ENCODE measurements at regions not wholly inside any gene's neighbourhood (a gene's known extent, or its start where the extent isn't known, plus 50 kb on each side); places are given as distances from the start of the nearest gene placed in this dataset.
"Not testable (repeated sequence)": the region's sequence is repeated elsewhere in the genome, so short reads cannot be mapped to it uniquely, and the experiment has no call there.

DNA sequence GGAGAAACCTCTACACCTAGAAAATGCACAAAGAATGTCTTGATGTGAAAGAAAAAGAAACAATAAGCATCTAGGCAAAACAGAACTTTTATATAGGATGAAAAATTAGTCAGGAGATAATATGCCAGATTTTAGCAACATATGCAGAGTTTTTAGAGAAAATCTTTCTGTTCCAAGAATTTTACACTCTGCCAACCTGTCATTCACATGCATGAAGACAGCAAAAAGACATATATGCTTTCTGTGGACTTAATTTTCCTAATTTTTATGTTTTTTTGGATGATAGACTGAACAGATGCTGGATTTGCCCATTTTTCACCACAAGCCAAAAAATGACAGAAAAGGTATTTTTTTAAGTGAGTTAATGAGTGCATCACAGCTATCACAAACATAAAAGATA lies 637.3 kb downstream of the TRIB2 start:
- H3K4me1 Mint-ChIP-seq (ENCODE audit: low read depth): no peaks in the 10 kb centered on the region
- ChIA-PET CTCF (no interaction called here), POLR2A (no interaction called here)
- H3K36me3 Mint-ChIP-seq: no peaks in the 10 kb centered on the region
- intact Hi-C loops (cut with micrococcal nuclease): no loop called here
- no peak for DNase-seq
- H3K27ac Mint-ChIP-seq: no peak overlapping the region
- no peaks in the 10 kb centered on the region for H3K9me3 Mint-ChIP-seq
- no peak overlapping the region for H3K4me3 Mint-ChIP-seq
- no peaks in the 10 kb centered on the region for H3K27me3 Mint-ChIP-seq

DNA sequence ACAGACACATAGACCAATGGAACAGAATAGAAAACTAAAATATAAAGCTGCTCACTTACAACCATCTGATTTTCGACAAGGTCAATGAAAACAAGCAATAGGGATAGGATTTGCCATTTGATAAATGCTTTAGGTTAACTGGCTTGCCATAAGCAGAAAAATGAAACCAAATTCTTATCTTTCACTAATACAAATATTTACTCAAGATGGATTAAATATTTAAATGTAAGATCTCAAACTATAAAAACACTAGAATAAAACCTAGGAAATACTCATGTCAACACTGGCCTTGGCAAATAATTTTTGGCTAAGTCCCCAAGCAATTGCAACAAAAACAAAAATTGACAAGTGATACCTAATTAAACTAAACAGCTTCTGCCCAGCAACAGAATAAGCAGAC lies 665.2 kb downstream of the TRIB2 start:
- H3K36me3 Mint-ChIP-seq; H3K9me3 Mint-ChIP-seq; H3K27ac Mint-ChIP-seq; intact Hi-C loops (cut with micrococcal nuclease); H3K4me3 Mint-ChIP-seq; H3K27me3 Mint-ChIP-seq; CTCF ChIA-PET; DNase-seq; H3K4me1 Mint-ChIP-seq (ENCODE audit: low read depth); POLR2A ChIA-PET: not testable (repeated sequence)

DNA sequence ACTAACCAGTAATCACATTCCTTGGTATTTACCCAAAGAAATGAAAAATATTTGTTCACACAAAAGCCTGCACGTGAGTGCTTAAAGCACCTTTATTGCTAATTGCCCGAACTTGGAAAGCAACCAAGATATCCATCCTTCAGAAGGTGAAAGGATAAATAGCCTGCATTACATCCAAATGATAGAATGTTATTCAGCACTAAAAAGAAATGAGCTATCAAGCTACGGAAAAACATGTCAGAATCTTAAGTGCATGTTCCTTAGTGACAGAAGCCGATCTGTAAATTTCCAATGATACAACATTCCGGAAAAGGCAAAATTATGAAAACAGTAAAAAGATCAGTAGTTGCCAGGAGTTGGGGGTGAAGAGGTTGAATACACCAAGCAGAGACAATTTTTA lies 672.4 kb downstream of the TRIB2 start:
- H3K4me1 Mint-ChIP-seq (ENCODE audit: low read depth); intact Hi-C loops (cut with micrococcal nuclease); POLR2A ChIA-PET: not testable (repeated sequence)

DNA sequence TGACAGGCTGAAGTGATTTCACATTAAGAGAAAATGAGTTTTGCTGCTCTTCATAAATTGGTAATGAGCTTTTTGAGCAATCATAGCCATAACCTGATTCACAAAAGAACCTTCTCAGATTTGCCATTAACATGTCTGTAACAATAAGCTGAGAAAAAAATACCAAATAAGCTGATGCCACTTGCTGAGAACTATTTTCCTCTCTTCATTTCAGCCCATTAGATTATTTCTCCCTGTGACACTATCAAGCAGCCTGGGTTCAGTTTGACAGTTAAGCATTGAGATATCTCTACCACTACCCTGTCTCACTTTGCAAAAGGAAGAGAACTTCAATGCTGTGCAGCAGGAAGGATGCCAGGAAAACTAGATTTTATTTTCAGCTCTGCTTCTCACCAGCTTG lies 673.9 kb downstream of the TRIB2 start:
- Mint-ChIP-seq H3K27me3 (no peaks in the 10 kb centered on the region), H3K4me1 (ENCODE audit: low read depth) (no peaks in the 10 kb centered on the region), H3K27ac (no peak overlapping the region), H3K4me3 (no peak overlapping the region), H3K9me3 (peaks cover 5% of the 10 kb centered on the region), H3K36me3 (no peaks in the 10 kb centered on the region)
- ChIA-PET POLR2A (no interaction called here), CTCF (no interaction called here)
- DNase-seq: no peak
- intact Hi-C loops (cut with micrococcal nuclease): no loop called here

More for the DNA sequence above, 672.4 kb downstream of the TRIB2 start:
- H3K27ac Mint-ChIP-seq, H3K36me3 Mint-ChIP-seq, H3K4me3 Mint-ChIP-seq, DNase-seq, CTCF ChIA-PET, H3K9me3 Mint-ChIP-seq, H3K27me3 Mint-ChIP-seq: not testable (repeated sequence)

DNA sequence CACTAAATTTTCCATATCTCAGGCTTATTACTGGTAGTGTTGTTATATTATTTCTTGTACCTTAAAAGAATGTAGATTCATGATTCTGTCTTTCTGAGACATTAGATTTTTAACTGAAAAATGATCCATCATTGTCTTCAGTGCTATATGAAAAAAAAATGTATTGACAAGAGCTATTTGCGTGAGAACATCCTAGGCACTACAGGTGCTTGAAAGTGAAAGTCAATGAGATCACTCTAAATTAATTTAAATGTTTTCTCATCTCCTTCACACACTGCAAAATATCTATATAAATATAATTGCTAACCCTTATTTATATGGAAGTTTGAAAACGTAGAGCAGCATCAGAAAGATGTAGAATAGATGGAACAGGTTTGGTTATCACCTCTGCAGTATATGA lies 684.6 kb downstream of the TRIB2 start:
- ChIA-PET POLR2A (no interaction called here), CTCF (no interaction called here)
- Mint-ChIP-seq H3K4me1 (ENCODE audit: low read depth) (no peaks in the 10 kb centered on the region), H3K36me3 (no peaks in the 10 kb centered on the region), H3K9me3 (peaks cover 12% of the 10 kb centered on the region), H3K4me3 (no peak overlapping the region), H3K27ac (no peak overlapping the region), H3K27me3 (no peaks in the 10 kb centered on the region)
- DNase-seq: no peak
- intact Hi-C loops (cut with micrococcal nuclease): no loop called here

DNA sequence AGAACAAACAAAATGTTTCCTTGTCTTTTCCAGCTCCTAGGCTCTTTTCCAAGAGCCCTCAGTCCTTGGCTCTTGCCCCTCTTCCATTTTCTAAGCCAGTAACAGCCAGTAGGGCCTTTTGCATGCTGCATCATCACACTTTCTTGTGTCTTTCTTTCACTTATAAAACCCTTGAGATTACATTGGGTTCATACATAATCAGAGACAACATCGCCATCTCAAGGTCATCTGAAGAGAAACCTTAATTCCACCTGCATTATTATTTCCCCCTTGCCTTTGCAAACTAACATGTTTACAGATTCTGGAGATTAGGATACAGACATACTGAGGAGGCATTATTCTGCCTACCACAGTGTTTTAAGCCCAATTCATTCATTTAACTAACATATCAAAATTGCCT lies 697.3 kb downstream of the TRIB2 start:
- H3K4me1 Mint-ChIP-seq (ENCODE audit: low read depth): no peaks in the 10 kb centered on the region

DNA sequence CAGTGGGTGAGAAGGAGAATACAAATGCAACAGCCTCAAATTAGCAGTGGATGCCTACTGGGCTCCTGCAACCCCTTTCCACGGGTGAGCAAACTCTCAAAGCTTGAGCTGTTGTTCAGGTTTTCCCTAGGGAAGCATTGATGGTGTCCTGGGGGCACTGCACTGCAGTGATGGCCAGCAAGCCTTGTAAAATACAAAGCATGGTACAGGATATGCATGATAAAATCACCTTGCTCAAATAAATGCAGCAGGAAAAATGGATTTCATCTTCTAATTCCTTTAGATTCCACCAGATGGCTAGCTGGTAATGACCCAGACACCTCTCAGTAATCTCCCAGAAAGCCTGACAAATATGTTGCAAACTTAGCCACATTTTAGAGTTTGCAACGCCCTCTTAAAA lies 698.2 kb downstream of the TRIB2 start:
- Mint-ChIP-seq H3K27me3 (no peaks in the 10 kb centered on the region), H3K36me3 (no peaks in the 10 kb centered on the region), H3K9me3 (peaks cover 13% of the 10 kb centered on the region), H3K27ac (no peak overlapping the region), H3K4me3 (no peak overlapping the region), H3K4me1 (ENCODE audit: low read depth) (no peaks in the 10 kb centered on the region)
- CTCF ChIA-PET: no interaction called here
- intact Hi-C loops (cut with micrococcal nuclease): no loop called here
- POLR2A ChIA-PET: no interaction called here
- no peak for DNase-seq

More for the DNA sequence above, 697.3 kb downstream of the TRIB2 start:
- intact Hi-C loops (cut with micrococcal nuclease): no loop called here
- POLR2A ChIA-PET: no interaction called here
- Mint-ChIP-seq H3K4me3 (no peak overlapping the region), H3K27me3 (no peaks in the 10 kb centered on the region), H3K36me3 (no peaks in the 10 kb centered on the region), H3K9me3 (peaks cover 13% of the 10 kb centered on the region), H3K27ac (no peak overlapping the region)
- CTCF ChIA-PET: no interaction called here
- DNase-seq: no peak

DNA sequence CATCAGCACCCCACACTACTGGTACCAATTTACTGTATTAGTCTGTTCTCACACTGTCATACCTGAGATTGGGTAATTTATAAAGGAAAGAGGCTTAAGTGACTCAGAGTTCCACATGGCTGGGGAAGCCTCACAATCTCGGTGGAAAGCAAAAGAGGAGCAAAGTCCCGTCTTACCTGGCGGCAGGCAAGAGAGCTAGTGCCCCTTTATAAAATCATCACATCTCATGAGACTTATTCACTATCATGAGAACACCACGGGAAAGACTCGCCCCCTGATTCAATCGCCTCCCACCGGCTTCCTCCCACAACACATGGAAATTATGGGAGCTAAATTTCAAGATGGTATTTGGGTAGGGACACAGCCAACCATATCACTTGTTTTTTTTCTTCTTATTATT lies 717.2 kb downstream of the TRIB2 start:
- no peak overlapping the region for H3K27ac Mint-ChIP-seq
- H3K4me1 Mint-ChIP-seq (ENCODE audit: low read depth): no peaks in the 10 kb centered on the region
- CTCF ChIA-PET: no interaction called here
- H3K9me3 Mint-ChIP-seq: no peaks in the 10 kb centered on the region
- no peak for DNase-seq
- no peaks in the 10 kb centered on the region for H3K36me3 Mint-ChIP-seq
- H3K27me3 Mint-ChIP-seq: no peaks in the 10 kb centered on the region
- POLR2A ChIA-PET: no interaction called here
- intact Hi-C loops (cut with micrococcal nuclease): no loop called here
- no peak overlapping the region for H3K4me3 Mint-ChIP-seq

DNA sequence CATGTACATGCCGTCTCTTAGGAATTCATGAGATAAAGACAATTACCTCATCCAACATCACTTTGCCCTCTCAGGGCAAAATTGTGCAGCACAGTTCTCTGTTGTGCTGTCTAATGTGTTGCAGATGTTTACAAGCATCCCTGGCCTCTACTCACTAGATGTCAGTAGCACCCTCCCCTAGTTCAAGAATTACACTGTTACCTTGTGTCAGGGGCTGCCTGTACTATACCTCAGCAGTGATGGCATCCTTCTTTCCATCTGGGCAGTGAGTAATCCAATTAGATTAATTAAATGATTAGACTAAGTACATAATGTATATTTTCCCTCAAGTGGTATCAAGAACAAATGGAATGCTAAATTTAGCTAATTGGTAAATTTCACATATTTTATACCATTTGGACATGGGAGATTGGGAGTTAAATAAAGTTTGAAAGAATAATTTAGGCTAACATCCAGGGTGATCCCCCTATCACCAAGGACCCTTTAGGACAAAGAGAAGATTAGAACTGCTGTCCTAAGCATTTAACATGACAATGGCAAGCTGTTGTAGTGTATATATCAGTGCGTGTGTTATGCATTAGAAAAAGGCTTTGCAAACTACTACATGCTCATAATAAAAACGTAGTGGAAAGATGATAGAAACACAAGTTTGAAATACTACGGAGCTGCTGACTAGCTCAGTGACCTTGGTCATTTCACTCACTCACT lies 727.0 kb downstream of the TRIB2 start:
- H3K27me3 Mint-ChIP-seq; H3K27ac Mint-ChIP-seq; intact Hi-C loops (cut with micrococcal nuclease); H3K4me1 Mint-ChIP-seq (ENCODE audit: low read depth); DNase-seq; H3K9me3 Mint-ChIP-seq; H3K36me3 Mint-ChIP-seq; CTCF ChIA-PET; H3K4me3 Mint-ChIP-seq; POLR2A ChIA-PET: not testable (repeated sequence)

DNA sequence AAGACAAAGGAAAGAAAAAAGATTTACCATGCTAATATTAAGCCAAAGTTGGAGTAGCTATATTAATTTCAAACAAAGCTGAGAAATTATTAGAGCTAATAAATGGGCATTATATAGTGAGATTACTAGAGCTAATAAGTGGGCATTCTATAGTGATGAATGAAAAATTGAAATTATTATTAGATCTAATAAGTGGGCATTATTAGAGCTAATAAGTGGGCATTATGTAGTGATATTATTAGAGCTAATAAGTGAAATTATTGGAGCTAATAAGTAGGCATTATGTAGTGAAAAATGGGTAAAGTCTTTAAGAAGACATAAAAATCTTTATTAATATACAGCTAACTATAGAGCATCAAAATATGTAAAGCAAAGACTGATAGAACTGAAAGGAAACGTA lies 745.7 kb downstream of the TRIB2 start:
- no peak overlapping the region for H3K27ac Mint-ChIP-seq
- ChIA-PET CTCF (no interaction called here), POLR2A (no interaction called here)
- no peak for DNase-seq
- H3K36me3 Mint-ChIP-seq: no peaks in the 10 kb centered on the region
- H3K9me3 Mint-ChIP-seq: peaks cover 2% of the 10 kb centered on the region
- intact Hi-C loops (cut with micrococcal nuclease): no loop called here
- no peaks in the 10 kb centered on the region for H3K27me3 Mint-ChIP-seq
- H3K4me3 Mint-ChIP-seq: no peak overlapping the region
- no peaks in the 10 kb centered on the region for H3K4me1 Mint-ChIP-seq (ENCODE audit: low read depth)

DNA sequence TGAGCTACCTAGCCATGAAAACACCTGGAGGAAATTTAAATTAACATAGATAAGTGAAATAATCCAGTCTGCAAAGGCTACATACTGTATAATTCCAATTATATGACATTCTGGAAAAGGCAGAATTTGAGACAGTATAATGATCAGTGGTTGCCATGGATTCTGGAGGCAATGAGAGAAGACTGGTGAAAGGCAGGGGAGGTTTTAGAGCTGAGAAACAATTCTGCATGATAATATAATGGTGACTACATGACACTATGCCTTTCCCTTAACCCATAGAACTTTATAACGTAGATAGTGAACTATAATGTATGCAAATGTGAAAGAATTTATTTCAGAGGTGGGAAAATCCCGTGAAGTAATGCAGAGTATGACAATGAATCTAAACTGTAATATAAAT lies 749.3 kb downstream of the TRIB2 start:
- ChIA-PET CTCF (no interaction called here), POLR2A (no interaction called here)
- DNase-seq: no peak
- H3K36me3 Mint-ChIP-seq: no peaks in the 10 kb centered on the region
- H3K27me3 Mint-ChIP-seq: no peaks in the 10 kb centered on the region
- no peak overlapping the region for H3K4me3 Mint-ChIP-seq
- H3K4me1 Mint-ChIP-seq (ENCODE audit: low read depth): no peaks in the 10 kb centered on the region
- H3K27ac Mint-ChIP-seq: no peak overlapping the region
- intact Hi-C loops (cut with micrococcal nuclease): no loop called here
- H3K9me3 Mint-ChIP-seq: no peaks in the 10 kb centered on the region

DNA sequence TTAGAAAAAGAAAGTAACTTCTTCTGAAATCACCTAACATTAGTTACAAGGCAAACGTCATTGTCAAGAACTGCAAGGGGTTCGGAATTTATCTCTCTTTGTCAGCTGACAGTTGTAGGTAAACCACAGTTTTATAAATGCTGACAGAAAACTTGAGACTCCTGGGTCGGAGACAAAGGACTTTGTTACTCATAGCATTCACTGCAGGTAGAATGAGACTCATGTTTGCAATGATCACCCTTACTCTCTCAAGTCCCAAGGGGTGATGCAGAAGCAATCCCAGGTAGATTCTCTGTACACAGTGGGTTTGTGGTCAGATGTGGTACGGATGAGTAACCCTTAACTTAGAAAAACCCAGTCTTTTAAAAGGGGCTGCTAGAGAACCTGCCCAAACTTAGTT lies 757.8 kb downstream of the TRIB2 start:
- CTCF ChIA-PET: interaction anchor here (0.6 kb wide), 1 partner anchor 439 kb away, joined by 4 read pairs; no protein-coding TSS in a partner anchor
- H3K36me3 Mint-ChIP-seq: no peaks in the 10 kb centered on the region
- no peaks in the 10 kb centered on the region for H3K27me3 Mint-ChIP-seq
- no peaks in the 10 kb centered on the region for H3K9me3 Mint-ChIP-seq
- POLR2A ChIA-PET: no interaction called here
- no peak overlapping the region for H3K27ac Mint-ChIP-seq
- intact Hi-C loops (cut with micrococcal nuclease): no loop called here
- H3K4me3 Mint-ChIP-seq: no peak overlapping the region
- DNase-seq: no peak
- no peaks in the 10 kb centered on the region for H3K4me1 Mint-ChIP-seq (ENCODE audit: low read depth)

DNA sequence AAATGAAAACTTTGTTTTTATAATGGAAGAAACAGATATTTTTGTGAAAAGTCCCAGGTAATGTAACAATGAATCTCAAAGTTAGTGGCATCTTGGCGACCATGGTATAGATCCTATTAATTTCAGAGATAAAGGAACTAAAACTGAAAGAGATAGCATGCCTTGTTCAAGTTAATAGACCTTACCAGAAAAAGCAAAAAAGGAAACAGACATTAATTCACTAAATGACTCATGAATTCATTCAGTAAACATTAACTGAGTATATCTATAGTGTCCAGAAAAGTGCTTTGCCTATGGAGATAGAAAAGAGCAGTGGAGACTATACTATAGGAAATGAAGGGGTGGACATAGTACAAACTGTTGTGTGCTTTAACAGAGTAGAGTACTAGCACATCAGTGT lies 763.3 kb downstream of the TRIB2 start:
- Mint-ChIP-seq H3K36me3 (no peaks in the 10 kb centered on the region), H3K4me3 (no peak overlapping the region), H3K27ac (no peak overlapping the region), H3K9me3 (no peaks in the 10 kb centered on the region), H3K4me1 (ENCODE audit: low read depth) (no peaks in the 10 kb centered on the region), H3K27me3 (no peaks in the 10 kb centered on the region)
- DNase-seq: no peak
- POLR2A ChIA-PET: no interaction called here
- CTCF ChIA-PET: no interaction called here
- intact Hi-C loops (cut with micrococcal nuclease): no loop called here

DNA sequence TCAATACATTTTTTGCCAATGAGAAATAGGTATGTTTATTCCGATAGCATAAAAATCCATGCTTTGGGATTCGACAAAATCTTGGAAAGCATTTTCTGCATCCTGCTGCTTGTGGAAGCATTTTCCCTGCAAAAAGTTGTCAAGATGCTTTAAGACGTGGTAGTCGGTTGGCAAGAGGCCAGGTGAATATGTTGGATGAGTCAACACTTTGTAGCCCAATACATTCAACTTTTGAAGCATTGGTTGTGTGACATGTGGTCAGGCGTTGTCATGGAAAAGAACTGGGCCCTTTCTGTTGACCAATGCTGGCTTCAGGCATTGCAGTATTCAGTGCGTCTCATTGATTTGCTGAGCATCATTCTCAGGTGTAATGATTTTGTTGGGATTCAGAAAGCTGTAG lies 764.5 kb downstream of the TRIB2 start:
- Mint-ChIP-seq H3K27me3 (no peaks in the 10 kb centered on the region), H3K27ac (no peak overlapping the region), H3K36me3 (no peaks in the 10 kb centered on the region), H3K4me1 (ENCODE audit: low read depth) (no peaks in the 10 kb centered on the region), H3K9me3 (peaks cover 2% of the 10 kb centered on the region), H3K4me3 (no peak overlapping the region)
- no peak for DNase-seq
- ChIA-PET CTCF (no interaction called here), POLR2A (no interaction called here)
- intact Hi-C loops (cut with micrococcal nuclease): no loop called here

All from activated CD4-positive, alpha-beta memory T cell treated with anti-CD3 and anti-CD28 coated beads for 36 hours (primary cell).